Natural killer cell (primary cell): ENCODE measurements at regions not wholly inside any gene's neighbourhood (a gene's known extent, or its start where the extent isn't known, plus 50 kb on each side); places are given as distances from the start of the nearest gene placed in this dataset.
"Not testable (repeated sequence)": the region's sequence is repeated elsewhere in the genome, so short reads cannot be mapped to it uniquely, and the experiment has no call there.

Experiments used
- ATAC-seq, 3 donors: fragments of 150-1000 bp in 2 of 3; fragments of 200-7000 bp in 1 of 3; cut with Tn5 transposase; 1 replicate in 1 of 3; 2 replicates in 2 of 3; pipeline ENCODE4 v1.10.0; 2021; ENCODE audit warnings: mild to moderate bottlenecking in 2 of 3, moderate library complexity in 2 of 3
- DNase-seq, 2 donors: peaks; one replicate each; pipeline versions ENCODE4 v3.0.0 to v3.0.0-alpha.2; 2013 to 2021; ENCODE audit warnings: mixed read lengths in 1 of 2
- H3K27ac ChIP-seq: one replicate; pipeline ENCODE4 v1.5.1; 2013; ENCODE audit warnings: mild to moderate bottlenecking, low read length
- H3K27me3 ChIP-seq: one replicate; pipeline ENCODE4 v1.6.1; 2013; ENCODE audit warnings: low read length; ENCODE audit not compliant: control insufficient read depth, insufficient read depth
- H3K36me3 ChIP-seq: one replicate; pipeline ENCODE4 v1.6.1; 2013; ENCODE audit warnings: low read length; ENCODE audit not compliant: control insufficient read depth, insufficient read depth
- H3K4me1 ChIP-seq: one replicate; pipeline ENCODE4 v1.6.1; 2013; ENCODE audit warnings: low read length; ENCODE audit not compliant: control insufficient read depth, insufficient read depth
- H3K4me3 ChIP-seq: one replicate; pipeline ENCODE4 v1.5.1; 2013; ENCODE audit warnings: low read length
- H3K9me3 ChIP-seq: one replicate; pipeline ENCODE4 v1.6.1; 2013; ENCODE audit warnings: low read length; ENCODE audit not compliant: control insufficient read depth, insufficient read depth
- H3K27ac Mint-ChIP-seq, 2 donors: one replicate each; pipeline ENCODE4 v1.8.0; 2022; ENCODE audit warnings: mild to moderate bottlenecking in 2 of 2, mixed read lengths in 2 of 2, moderate library complexity in 1 of 2
- H3K27me3 Mint-ChIP-seq, 2 donors: one replicate each; pipeline ENCODE4 v1.8.0; 2022; ENCODE audit warnings: low read depth in 2 of 2, mixed read lengths in 2 of 2
- H3K36me3 Mint-ChIP-seq: one replicate; pipeline ENCODE4 v1.8.0; 2022; ENCODE audit warnings: mixed read lengths
- H3K4me1 Mint-ChIP-seq, 2 donors: one replicate each; pipeline ENCODE4 v1.8.0; 2022; ENCODE audit warnings: mixed read lengths in 2 of 2
- H3K4me3 Mint-ChIP-seq: one replicate; pipeline ENCODE4 v1.8.0; 2022; ENCODE audit warnings: mild to moderate bottlenecking, moderate library complexity, mixed read lengths
- H3K9me3 Mint-ChIP-seq, 2 donors: one replicate each; pipeline ENCODE4 v1.8.0; 2022; ENCODE audit warnings: mixed read lengths in 2 of 2
- WGBS: methylation state at CpG from one replicate; pipeline ENCODE4 v1.1.7; 2013; ENCODE audit warnings: missing lambda C conversion rate; ENCODE audit not compliant: insufficient coverage; 5-methylcytosine and 5-hydroxymethylcytosine counted together
- intact Hi-C: fragments of 100-400 bp; cut with micrococcal nuclease; formaldehyde crosslinking; loops from one replicate; pipeline ENCODE4 v1.14.2; 2022
- TF ChIP-seq, protein P1 (sequence below): fragments of 200-600 bp; IDR thresholded peaks from one replicate; pipeline ENCODE4 v1.8.0; 2022; ENCODE audit warnings: antibody characterized with exemption

DNA sequence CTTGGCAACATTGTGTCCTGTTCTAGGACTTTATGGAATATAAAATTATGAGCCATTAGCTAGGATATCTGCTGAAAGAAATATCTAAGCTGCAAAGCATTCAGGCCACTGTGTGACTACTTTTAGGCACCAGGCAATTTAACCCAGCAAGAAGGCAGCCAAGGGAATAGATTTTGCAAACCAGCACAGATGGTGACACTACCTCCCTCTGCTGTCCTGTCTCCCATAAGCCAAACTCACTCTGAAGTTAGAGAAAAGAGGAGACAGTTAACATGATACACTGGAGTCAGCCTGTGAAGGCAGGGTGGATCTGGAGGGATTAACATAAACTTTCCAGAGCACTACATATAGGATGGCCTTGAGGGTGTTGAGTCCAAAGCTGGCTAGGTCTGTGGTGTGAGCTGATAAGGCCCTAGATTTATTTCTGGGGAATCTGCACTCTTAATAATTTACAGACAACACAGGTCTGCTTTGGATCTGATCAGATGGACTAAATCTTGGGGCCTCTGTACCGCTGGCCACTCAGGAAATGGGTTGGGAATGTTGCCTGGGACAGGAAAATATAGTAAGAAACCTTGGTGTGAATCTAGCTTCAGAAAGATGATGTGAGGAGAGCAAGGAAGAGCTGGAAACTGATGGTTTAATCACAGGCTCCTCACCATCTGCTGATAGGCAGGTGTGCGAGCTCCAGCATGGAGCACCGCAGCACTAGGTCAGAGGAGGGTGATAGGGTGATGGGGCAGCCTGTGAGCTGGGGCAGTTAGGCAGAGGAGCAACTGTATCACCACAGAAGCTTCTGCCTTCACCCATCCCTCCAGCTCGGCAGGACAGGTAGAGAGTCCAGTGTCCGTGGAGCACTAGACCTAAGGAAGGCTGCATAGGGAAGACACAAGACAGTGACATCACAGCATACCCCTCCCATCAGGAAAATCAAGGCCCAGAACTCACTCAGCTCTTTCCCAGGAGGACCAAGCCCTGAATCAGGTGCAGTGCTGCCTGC, 229.9 kb upstream of the PRSS1 start:
- DNase-seq: no peak
- Histone ChIP-seq H3K9me3 (no peaks in the 10 kb centered on the region), H3K4me1 (no peaks in the 10 kb centered on the region), H3K27ac (no peak overlapping the region), H3K4me3 (no peak overlapping the region), H3K36me3 (no peaks in the 10 kb centered on the region), H3K27me3 (no peaks in the 10 kb centered on the region)
- peaks cover 5 to 7% of the 10 kb centered on the region in 2 donors for H3K4me1 Mint-ChIP-seq
- H3K27ac Mint-ChIP-seq: no peak overlapping the region
- intact Hi-C loops: loop anchor here (5.0 kb wide), 1 partner anchor 57 kb away; no protein-coding TSS in a partner anchor
- no peak overlapping the region for H3K4me3 Mint-ChIP-seq
- ATAC-seq: no peak
- no peaks in the 10 kb centered on the region for H3K36me3 Mint-ChIP-seq
- H3K9me3 Mint-ChIP-seq: no peaks in the 10 kb centered on the region
- TF ChIP-seq, protein P1, sequence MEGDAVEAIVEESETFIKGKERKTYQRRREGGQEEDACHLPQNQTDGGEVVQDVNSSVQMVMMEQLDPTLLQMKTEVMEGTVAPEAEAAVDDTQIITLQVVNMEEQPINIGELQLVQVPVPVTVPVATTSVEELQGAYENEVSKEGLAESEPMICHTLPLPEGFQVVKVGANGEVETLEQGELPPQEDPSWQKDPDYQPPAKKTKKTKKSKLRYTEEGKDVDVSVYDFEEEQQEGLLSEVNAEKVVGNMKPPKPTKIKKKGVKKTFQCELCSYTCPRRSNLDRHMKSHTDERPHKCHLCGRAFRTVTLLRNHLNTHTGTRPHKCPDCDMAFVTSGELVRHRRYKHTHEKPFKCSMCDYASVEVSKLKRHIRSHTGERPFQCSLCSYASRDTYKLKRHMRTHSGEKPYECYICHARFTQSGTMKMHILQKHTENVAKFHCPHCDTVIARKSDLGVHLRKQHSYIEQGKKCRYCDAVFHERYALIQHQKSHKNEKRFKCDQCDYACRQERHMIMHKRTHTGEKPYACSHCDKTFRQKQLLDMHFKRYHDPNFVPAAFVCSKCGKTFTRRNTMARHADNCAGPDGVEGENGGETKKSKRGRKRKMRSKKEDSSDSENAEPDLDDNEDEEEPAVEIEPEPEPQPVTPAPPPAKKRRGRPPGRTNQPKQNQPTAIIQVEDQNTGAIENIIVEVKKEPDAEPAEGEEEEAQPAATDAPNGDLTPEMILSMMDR: no peak
- H3K27me3 Mint-ChIP-seq: peaks cover 4 to 10% of the 10 kb centered on the region in 2 donors
- WGBS: 90% methylated on average over 5 of the region's 5 CpGs

DNA sequence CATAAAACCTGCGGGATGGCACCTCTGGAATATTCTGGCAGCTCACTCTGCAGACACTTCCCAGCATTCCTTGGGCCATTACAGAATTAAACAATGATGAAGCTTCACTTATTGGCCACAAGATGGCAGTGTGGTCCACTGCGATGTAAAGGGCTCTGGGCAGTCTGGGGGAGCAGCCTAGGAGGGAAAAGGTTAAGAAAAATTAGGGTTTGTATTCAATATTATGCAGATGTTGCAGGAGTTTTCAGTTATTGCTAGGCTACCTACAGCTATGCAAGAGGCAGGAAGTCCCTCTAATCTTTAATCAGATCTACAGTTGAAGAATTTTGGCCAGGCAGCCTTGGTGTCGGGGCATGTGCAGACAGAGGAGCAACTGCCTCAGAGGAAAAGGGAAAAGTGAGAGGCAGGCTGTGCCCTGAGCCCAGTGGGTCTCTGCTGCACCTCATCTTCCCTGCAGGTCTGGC, 233.2 kb upstream of the PRSS1 start:
- no peaks in the 10 kb centered on the region for H3K9me3 Mint-ChIP-seq
- no peaks in the 10 kb centered on the region for H3K36me3 Mint-ChIP-seq
- no peaks in the 10 kb centered on the region for H3K4me1 ChIP-seq
- intact Hi-C loops: no loop called here
- no peaks in the 10 kb centered on the region for H3K9me3 ChIP-seq
- H3K27me3 ChIP-seq: no peaks in the 10 kb centered on the region
- peak; percentile 77 to 96 (median 85) for ATAC-seq
- no peak overlapping the region for H3K27ac Mint-ChIP-seq
- H3K27me3 Mint-ChIP-seq: peaks cover 4 to 10% of the 10 kb centered on the region in 2 donors
- WGBS: 24% methylated on average over 3 of the region's 3 CpGs
- DNase-seq: peak in 1 of 2 donors; percentile 81
- H3K4me3 Mint-ChIP-seq: no peak overlapping the region
- H3K4me3 ChIP-seq: no peak overlapping the region
- no peaks in the 10 kb centered on the region for H3K36me3 ChIP-seq
- H3K4me1 Mint-ChIP-seq: peaks cover 5 to 7% of the 10 kb centered on the region in 2 donors
- TF ChIP-seq, protein P1: peak; percentile 72
- H3K27ac ChIP-seq: no peak overlapping the region

DNA sequence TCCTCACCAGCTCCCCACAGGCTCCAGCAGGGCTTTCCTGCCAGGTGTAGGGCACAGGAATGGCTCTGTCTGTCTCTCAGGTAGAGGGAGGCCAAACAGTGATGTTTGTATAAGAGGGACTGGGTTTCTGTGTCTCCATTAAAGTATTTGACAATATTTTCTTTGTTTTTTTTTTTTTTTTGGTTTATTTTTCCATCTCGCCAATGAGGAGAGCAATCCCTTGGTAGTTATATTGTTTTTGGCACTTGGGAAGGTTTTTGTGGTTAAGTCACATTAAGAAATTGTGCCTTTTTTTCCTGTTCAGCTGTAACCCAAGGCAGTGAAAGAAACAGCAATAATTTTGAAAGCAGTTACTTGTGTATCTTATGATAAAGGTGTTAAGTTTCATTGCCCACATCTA, 234.6 kb upstream of the PRSS1 start:
- H3K9me3 Mint-ChIP-seq, H3K36me3 Mint-ChIP-seq, DNase-seq, H3K36me3 ChIP-seq, H3K4me3 ChIP-seq, H3K4me3 Mint-ChIP-seq, H3K4me1 Mint-ChIP-seq, H3K27ac ChIP-seq, H3K9me3 ChIP-seq, H3K27ac Mint-ChIP-seq, ATAC-seq, intact Hi-C loops, H3K27me3 ChIP-seq, H3K4me1 ChIP-seq, H3K27me3 Mint-ChIP-seq: not testable (repeated sequence)
- WGBS: 67% methylated on average over 1 of the region's 1 CpG

DNA sequence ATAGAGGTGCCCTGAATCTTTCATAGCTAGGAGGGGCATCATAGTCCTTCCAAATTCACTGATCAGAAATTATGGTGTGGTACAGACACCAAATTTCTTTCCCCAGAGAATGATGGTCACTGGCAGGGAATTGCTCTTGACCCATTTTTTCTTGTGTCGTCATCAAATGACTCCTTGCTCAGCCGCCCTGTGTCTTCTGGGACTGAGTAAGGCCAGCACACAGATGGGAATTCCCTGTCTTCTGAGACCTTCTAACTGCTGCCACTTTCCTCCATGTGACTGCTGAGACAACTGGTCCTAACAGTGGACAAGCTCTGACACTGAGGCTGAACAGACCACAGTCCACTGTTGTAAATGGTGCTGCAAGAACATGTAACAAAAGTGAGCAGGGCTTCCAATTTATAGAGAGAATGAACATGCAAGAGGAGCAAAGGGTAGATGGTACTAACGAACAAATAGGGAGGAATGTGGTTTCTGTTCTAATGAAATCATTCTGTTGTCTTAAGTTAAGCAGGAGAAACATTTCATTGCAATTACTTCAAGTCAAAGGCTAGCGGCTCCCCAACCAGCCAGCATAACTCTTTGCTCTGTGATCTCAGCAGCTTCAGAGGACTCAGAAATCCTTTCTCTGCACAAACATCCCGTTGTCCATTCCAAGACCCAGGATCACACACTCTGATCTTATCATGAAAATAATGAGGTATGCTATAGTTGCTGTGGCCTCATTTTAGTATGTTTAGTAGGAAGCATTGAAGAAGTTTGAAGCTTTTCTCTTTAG, 235.9 kb upstream of the PRSS1 start:
- WGBS: 73% methylated on average over 4 of the region's 5 CpGs
- Mint-ChIP-seq H3K4me3 (no peak overlapping the region), H3K9me3 (no peaks in the 10 kb centered on the region), H3K4me1 (peaks cover 7% of the 10 kb centered on the region in 2 donors), H3K36me3 (no peaks in the 10 kb centered on the region), H3K27ac (no peak overlapping the region), H3K27me3 (peaks cover 4 to 10% of the 10 kb centered on the region in 2 donors)
- Histone ChIP-seq H3K27me3 (no peaks in the 10 kb centered on the region), H3K9me3 (no peaks in the 10 kb centered on the region), H3K27ac (no peak overlapping the region), H3K4me1 (no peaks in the 10 kb centered on the region), H3K4me3 (no peak overlapping the region), H3K36me3 (no peaks in the 10 kb centered on the region)
- intact Hi-C loops: no loop called here
- ATAC-seq (no peak), DNase-seq (no peak)
- TF ChIP-seq, protein P1: no peak
